GM19397 (cell line): ENCODE measurements at regions not wholly inside any gene's neighbourhood (a gene's known extent, or its start where the extent isn't known, plus 50 kb on each side); places are given as distances from the start of the nearest gene placed in this dataset.

ENCODE experiments used
- ATAC-seq: cut with Tn5 transposase; IDR thresholded peaks from one replicate; pipeline ENCODE4 v1.9.1; 2021; ENCODE audit warnings: mild to moderate bottlenecking, moderate library complexity; ENCODE audit not compliant: unreplicated experiment

GRCh38 chr11:98561877-98562395 lies 458.8 kb upstream of the CNTN5 start:
- ATAC-seq: no peak

GRCh38 chr11:98564233-98564632 lies 456.5 kb upstream of the CNTN5 start:
- no peak for ATAC-seq

- ATAC-seq: no peak
These were observed 455.9 kb upstream of the CNTN5 start for GRCh38 chr11:98564881-98565280.

GRCh38 chr11:98565311-98565710 lies 455.4 kb upstream of the CNTN5 start:
- no peak for ATAC-seq

- ATAC-seq: no peak
These were observed 453.8 kb upstream of the CNTN5 start for GRCh38 chr11:98566978-98567377.

- no peak for ATAC-seq
These were observed 452.7 kb upstream of the CNTN5 start for GRCh38 chr11:98568013-98568412.

- no peak for ATAC-seq
These were observed 447.8 kb upstream of the CNTN5 start for GRCh38 chr11:98572941-98573340.

GRCh38 chr11:98587884-98588283 lies 432.9 kb upstream of the CNTN5 start:
- ATAC-seq: no peak

- no peak for ATAC-seq
These were observed 430.8 kb upstream of the CNTN5 start for GRCh38 chr11:98589967-98590366.

- ATAC-seq: no peak
These were observed 420.6 kb upstream of the CNTN5 start for GRCh38 chr11:98600103-98600502.

GRCh38 chr11:98600786-98601773 lies 419.7 kb upstream of the CNTN5 start:
- no peak for ATAC-seq

GRCh38 chr11:98616098-98616655 lies 404.6 kb upstream of the CNTN5 start:
- no peak for ATAC-seq

- ATAC-seq: no peak
These were observed 399.0 kb upstream of the CNTN5 start for GRCh38 chr11:98621767-98622166.

GRCh38 chr11:98625526-98625925 lies 395.2 kb upstream of the CNTN5 start:
- ATAC-seq: no peak

GRCh38 chr11:98630736-98631135 lies 390.0 kb upstream of the CNTN5 start:
- ATAC-seq: no peak

GRCh38 chr11:98657711-98658110 lies 363.0 kb upstream of the CNTN5 start:
- no peak for ATAC-seq

- ATAC-seq: no peak
These were observed 361.3 kb upstream of the CNTN5 start for GRCh38 chr11:98659431-98659830.

- ATAC-seq: no peak
These were observed 346.4 kb upstream of the CNTN5 start for GRCh38 chr11:98674390-98674789.

- no peak for ATAC-seq
These were observed 341.1 kb upstream of the CNTN5 start for GRCh38 chr11:98679673-98680072.

- ATAC-seq: no peak
These were observed 319.2 kb upstream of the CNTN5 start for GRCh38 chr11:98701541-98701940.

GRCh38 chr11:98703779-98704556 lies 316.8 kb upstream of the CNTN5 start:
- ATAC-seq: no peak
